ENCODE measurements at regions not wholly inside any gene's neighbourhood (a gene's known extent, or its start where the extent isn't known, plus 50 kb on each side); places are given as distances from the start of the nearest gene placed in this dataset.

DNA sequence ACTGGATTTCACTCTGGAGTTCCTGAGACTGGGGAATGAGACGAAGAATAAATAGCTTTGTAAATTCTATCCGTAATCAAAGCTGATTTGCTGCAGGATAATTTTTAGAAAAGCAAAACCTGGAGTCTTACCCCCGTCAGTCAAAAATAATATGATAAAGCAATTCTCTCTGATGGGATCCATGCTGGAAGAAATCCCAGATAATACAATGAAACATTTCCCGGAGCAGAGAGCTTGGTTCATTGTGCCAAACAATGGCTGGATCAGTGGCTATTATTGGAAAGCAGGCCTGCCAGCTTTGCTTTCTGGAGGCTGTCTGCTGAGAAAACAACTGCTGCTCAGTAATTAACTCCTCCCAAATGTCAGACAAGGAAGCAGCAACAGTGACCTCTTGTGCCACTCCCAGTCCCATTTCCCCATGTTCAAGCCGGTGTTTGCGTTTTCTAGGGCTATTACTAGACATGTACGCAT, 609.4 kb upstream of the PCDH15 start:
- TF ChIP-seq, protein P1, sequence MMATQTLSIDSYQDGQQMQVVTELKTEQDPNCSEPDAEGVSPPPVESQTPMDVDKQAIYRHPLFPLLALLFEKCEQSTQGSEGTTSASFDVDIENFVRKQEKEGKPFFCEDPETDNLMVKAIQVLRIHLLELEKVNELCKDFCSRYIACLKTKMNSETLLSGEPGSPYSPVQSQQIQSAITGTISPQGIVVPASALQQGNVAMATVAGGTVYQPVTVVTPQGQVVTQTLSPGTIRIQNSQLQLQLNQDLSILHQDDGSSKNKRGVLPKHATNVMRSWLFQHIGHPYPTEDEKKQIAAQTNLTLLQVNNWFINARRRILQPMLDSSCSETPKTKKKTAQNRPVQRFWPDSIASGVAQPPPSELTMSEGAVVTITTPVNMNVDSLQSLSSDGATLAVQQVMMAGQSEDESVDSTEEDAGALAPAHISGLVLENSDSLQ (IDR thresholded peaks at IDR 0.05), result no peak
- TF ChIP-seq SP1 (IDR thresholded peaks at IDR 0.05) (no peak), BHLHE40 (IDR thresholded peaks at IDR 0.05; ENCODE audit: borderline replicate concordance) (no peak)
